Kidney tubule cell (primary cell): ENCODE measurements at regions not wholly inside any gene's neighbourhood (a gene's known extent, or its start where the extent isn't known, plus 50 kb on each side); places are given as distances from the start of the nearest gene placed in this dataset.

Source experiments
- DNase-seq: peaks from one replicate; pipeline ENCODE4 v3.0.0-alpha.2; 2018; ENCODE audit warnings: low spot score

GRCh38 chr15:47824147-47824546 lies 106.8 kb downstream of the SEMA6D start:
- no peak for DNase-seq

GRCh38 chr15:47829667-47830066 lies 112.4 kb downstream of the SEMA6D start:
- no peak for DNase-seq

- no peak for DNase-seq
Measured at GRCh38 chr15:47834093-47834492, 116.8 kb downstream of the SEMA6D start.

GRCh38 chr15:47839233-47839825 lies 122.0 kb downstream of the SEMA6D start:
- DNase-seq: no peak

GRCh38 chr15:47843124-47843663 lies 125.9 kb downstream of the SEMA6D start:
- DNase-seq: no peak

GRCh38 chr15:47844437-47844836 lies 127.1 kb downstream of the SEMA6D start:
- no peak for DNase-seq

GRCh38 chr15:47846128-47846868 lies 129.0 kb downstream of the SEMA6D start:
- DNase-seq: no peak

- DNase-seq: no peak
Measured at GRCh38 chr15:47846876-47847275, 129.6 kb downstream of the SEMA6D start.

- no peak for DNase-seq
Measured at GRCh38 chr15:47856071-47856470, 138.8 kb downstream of the SEMA6D start.

GRCh38 chr15:47857014-47857775 lies 139.9 kb downstream of the SEMA6D start:
- no peak for DNase-seq

- DNase-seq: no peak
Measured at GRCh38 chr15:47857776-47858167, 140.5 kb downstream of the SEMA6D start.

- DNase-seq: no peak
Measured at GRCh38 chr15:47861111-47861903, 144.0 kb downstream of the SEMA6D start.

- no peak for DNase-seq
Measured at GRCh38 chr15:47862402-47862801, 145.1 kb downstream of the SEMA6D start.

GRCh38 chr15:47866446-47866845 lies 149.1 kb downstream of the SEMA6D start:
- no peak for DNase-seq

GRCh38 chr15:47870300-47870955 lies 153.1 kb downstream of the SEMA6D start:
- DNase-seq: no peak

- peak; percentile 72 for DNase-seq
Measured at GRCh38 chr15:47870956-47871625, 153.8 kb downstream of the SEMA6D start.

- no peak for DNase-seq
Measured at GRCh38 chr15:47872208-47872607, 154.9 kb downstream of the SEMA6D start.

GRCh38 chr15:47872869-47873432 lies 155.6 kb downstream of the SEMA6D start:
- no peak for DNase-seq

- no peak for DNase-seq
Measured at GRCh38 chr15:47876986-47877385, 159.7 kb downstream of the SEMA6D start.

GRCh38 chr15:47877836-47878235 lies 160.5 kb downstream of the SEMA6D start:
- DNase-seq: no peak

GRCh38 chr15:47885920-47886319 lies 168.6 kb downstream of the SEMA6D start:
- peak; percentile 89 for DNase-seq
